RWPE1 (cell line): ENCODE measurements at regions not wholly inside any gene's neighbourhood (a gene's known extent, or its start where the extent isn't known, plus 50 kb on each side); places are given as distances from the start of the nearest gene placed in this dataset.
"Not testable (repeated sequence)": the region's sequence is repeated elsewhere in the genome, so short reads cannot be mapped to it uniquely, and the experiment has no call there.

Experiments used
- CTCF ChIA-PET: fragments of 350-600 bp; sonication (Branson Sonifier 250); formaldehyde crosslinking; extraction: SDS; loops from one replicate; lab custom pipeline; 2021; lab: Yijun Ruan, JAX
- POLR2A ChIA-PET: fragments of 400-600 bp; formaldehyde crosslinking; extraction: SDS; loops from one replicate; lab custom pipeline; 2020; ENCODE audit warnings: antibody characterized with exemption; ENCODE audit not compliant: low non-redundant PET; lab: Yijun Ruan, JAX
- DNase-seq: peaks from one replicate; pipeline ENCODE4 v3.0.0; 2012; ENCODE audit warnings: low spot score
- H3K27ac ChIP-seq: fragments of 450-650 bp; 2 replicates; pipeline ENCODE4 v1.5.1; 2017
- CTCF ChIP-seq: fragments of 450-650 bp; conservative IDR thresholded peaks from 2 replicates; pipeline ENCODE4 v1.5.1; 2017; ENCODE audit warnings: low read depth, mild to moderate bottlenecking

DNA sequence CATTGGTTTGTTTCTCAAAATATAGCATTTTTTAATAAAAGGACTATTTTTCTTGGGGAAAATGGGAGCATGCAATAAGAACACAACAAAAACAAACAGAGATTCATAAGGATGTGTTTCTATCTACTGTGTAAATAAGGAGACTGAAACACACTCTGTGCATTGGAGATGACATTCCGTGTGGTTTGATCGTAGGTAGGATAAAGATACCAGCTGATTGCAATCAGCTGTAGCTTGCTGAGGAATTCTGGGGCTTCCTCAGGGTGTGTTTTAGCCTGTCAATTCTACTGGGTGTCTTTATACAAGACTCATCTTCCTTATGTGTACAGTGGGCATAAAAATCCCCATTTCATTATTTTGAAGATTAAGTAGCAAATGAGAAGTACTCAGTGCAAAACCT, 591.6 kb downstream of the DSC3 start:
- POLR2A ChIA-PET, result no interaction called here
- H3K27ac ChIP-seq, result no peak overlapping the region
- no peak for TF ChIP-seq CTCF
- CTCF ChIA-PET, result no interaction called here
- no peak for DNase-seq

GRCh38 chr18:30446605-30447004, 595.9 kb downstream of the DSC3 start:
- CTCF ChIA-PET, result interaction anchor here (0.6 kb wide), 1 partner anchor 179 kb away, joined by 3 read pairs; no protein-coding TSS in a partner anchor
- no peak overlapping the region for H3K27ac ChIP-seq
- DNase-seq, result no peak
- TF ChIP-seq CTCF, result no peak
- POLR2A ChIA-PET, result no interaction called here

DNA sequence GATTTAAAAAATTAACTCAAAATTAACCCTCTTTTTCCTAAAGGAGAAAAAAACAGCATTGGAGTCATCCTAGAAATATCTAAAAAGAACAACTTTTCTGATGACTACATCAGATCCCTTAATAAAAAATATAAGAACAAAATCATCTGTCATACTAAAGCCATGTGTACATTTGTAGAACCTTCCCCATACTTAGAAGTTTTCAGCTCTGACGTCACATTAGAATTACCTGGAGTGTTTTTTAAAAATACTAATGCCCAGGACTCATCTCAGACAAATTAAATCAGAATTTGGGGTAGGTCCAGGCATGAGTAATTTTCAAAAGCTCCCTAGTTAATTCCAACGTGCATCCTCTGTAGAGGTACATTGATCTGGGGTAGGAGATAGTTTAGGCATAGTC, 598.0 kb downstream of the DSC3 start:
- no peak for DNase-seq
- POLR2A ChIA-PET, result no interaction called here
- TF ChIP-seq CTCF, result no peak
- no peak overlapping the region for H3K27ac ChIP-seq
- CTCF ChIA-PET, result no interaction called here

DNA sequence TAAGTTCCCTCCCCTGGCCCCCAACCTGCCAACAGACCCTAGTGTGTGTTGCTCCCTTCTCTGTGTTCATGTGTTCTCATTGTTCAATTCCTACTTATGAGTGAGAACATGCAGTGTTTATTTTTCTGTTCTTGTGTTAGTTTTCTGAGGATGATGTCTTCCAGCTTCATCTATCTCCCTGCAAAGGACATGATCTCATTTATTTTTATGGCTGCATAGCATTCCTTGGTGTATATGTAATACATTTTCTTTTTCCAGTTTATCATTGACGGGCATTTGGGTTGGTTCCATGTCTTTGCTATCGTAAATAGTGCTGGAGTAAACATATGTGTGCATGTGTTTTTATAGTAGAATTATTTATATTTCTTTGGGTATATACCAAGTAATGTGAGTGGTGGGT, 602.2 kb downstream of the DSC3 start:
- no peak for TF ChIP-seq CTCF
- ChIA-PET POLR2A (no interaction called here), CTCF (no interaction called here)
- H3K27ac ChIP-seq, result no peak overlapping the region
- DNase-seq, result no peak

DNA sequence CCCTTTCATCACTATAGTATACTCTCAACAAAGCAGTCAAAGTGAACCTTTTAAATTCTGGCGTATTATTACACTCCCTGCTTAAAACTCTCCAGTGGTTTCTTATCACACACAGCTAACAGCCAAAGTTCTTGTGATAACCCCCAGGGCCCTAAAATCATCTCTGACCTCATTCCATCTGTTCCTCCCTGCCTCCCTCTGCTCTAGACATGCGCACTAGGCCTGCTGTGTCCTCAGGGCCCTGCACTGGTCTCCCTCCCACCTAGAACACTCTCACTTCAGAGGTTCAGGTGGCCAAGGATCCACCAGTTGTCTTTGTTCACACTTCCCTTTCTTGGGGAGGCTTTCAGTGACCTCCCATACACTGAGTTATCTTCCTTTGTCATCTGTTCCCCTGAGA, 603.4 kb downstream of the DSC3 start:
- POLR2A ChIA-PET, result no interaction called here
- DNase-seq, result no peak
- CTCF ChIA-PET, result no interaction called here
- H3K27ac ChIP-seq, result no peak overlapping the region
- no peak for TF ChIP-seq CTCF

- no peak for DNase-seq
- TF ChIP-seq CTCF, result no peak
- no peak overlapping the region for H3K27ac ChIP-seq
- POLR2A ChIA-PET, result no interaction called here
- CTCF ChIA-PET, result no interaction called here
Observed at GRCh38 chr18:30432349-30432748, 610.2 kb downstream of the DSC3 start.

DNA sequence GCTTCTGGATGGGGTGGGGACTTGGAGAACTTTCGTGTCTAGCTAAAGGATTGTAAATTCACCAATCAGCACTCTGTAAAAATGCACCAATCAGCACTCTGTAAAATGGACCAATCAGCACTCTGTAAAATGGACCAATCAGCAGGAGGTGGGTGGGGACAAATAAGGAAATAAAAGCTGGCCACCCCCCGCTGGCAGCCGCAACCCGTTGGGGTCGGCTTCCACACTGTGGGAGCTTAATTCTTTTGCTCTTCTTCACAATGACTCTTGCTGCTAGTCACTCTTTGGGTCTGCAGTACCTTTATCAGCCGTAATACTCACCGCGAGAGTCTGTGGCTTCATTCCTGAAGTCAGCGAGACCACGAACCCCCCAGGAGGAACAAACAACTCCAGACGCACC, 623.1 kb downstream of the DSC3 start:
- DNase-seq, H3K27ac ChIP-seq, POLR2A ChIA-PET: not testable (repeated sequence)
- CTCF ChIA-PET, result interaction anchor here (0.7 kb wide), 1 partner anchor 24 kb away, joined by 3 read pairs; no protein-coding TSS in a partner anchor
